ENCODE measurements at regions not wholly inside any gene's neighbourhood (a gene's known extent, or its start where the extent isn't known, plus 50 kb on each side); places are given as distances from the start of the nearest gene placed in this dataset.
A peak's percentile ranks its signal among the peaks of the same experiment; 100 is the strongest.

DNA sequence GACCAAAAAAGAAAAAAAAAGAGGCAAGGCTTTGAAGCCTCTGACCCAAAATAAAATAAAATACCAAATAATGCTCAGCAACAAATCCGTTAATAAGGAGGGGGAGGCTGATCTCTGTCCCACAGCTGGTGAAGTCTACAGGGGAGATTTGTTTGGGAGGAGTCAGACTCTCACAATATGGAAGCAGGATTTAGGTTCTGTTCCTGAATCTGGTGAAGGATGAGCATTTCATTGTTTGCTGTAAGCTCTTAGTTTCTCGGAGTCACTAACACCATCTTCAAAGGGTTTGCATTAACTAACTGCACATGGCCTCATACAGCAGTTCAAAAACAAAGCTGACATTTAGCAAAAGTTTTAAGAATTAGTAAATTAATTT is 339.4 kb upstream of the TNP1 start:
- no peaks in the 10 kb centered on the region for H3K4me1 Mint-ChIP-seq
- H3K27ac Mint-ChIP-seq = no peak overlapping the region
- peaks cover 31% of the 10 kb centered on the region for H3K27me3 Mint-ChIP-seq
- H3K4me3 Mint-ChIP-seq = no peak overlapping the region
- DNase-seq (no peak), ATAC-seq (no peak)
- peaks cover 17 to 29% of the 10 kb centered on the region in 2 donors for H3K9me3 Mint-ChIP-seq

GRCh38 chr2:217195658-217196446 is 336.0 kb upstream of the TNP1 start:
- no peak for DNase-seq
- Mint-ChIP-seq H3K9me3 (peaks cover 7 to 13% of the 10 kb centered on the region in 2 donors), H3K4me1 (no peaks in the 10 kb centered on the region), H3K4me3 (no peak overlapping the region), H3K27me3 (peaks cover 12% of the 10 kb centered on the region), H3K27ac (no peak overlapping the region)
- ATAC-seq = no peak

GRCh38 chr2:217195016-217195415 is 335.2 kb upstream of the TNP1 start:
- DNase-seq = no peak
- Mint-ChIP-seq H3K4me3 (no peak overlapping the region), H3K4me1 (no peaks in the 10 kb centered on the region), H3K27me3 (peaks cover 12% of the 10 kb centered on the region), H3K9me3 (peaks cover 7 to 13% of the 10 kb centered on the region in 2 donors), H3K27ac (no peak overlapping the region)
- no peak for ATAC-seq

DNA sequence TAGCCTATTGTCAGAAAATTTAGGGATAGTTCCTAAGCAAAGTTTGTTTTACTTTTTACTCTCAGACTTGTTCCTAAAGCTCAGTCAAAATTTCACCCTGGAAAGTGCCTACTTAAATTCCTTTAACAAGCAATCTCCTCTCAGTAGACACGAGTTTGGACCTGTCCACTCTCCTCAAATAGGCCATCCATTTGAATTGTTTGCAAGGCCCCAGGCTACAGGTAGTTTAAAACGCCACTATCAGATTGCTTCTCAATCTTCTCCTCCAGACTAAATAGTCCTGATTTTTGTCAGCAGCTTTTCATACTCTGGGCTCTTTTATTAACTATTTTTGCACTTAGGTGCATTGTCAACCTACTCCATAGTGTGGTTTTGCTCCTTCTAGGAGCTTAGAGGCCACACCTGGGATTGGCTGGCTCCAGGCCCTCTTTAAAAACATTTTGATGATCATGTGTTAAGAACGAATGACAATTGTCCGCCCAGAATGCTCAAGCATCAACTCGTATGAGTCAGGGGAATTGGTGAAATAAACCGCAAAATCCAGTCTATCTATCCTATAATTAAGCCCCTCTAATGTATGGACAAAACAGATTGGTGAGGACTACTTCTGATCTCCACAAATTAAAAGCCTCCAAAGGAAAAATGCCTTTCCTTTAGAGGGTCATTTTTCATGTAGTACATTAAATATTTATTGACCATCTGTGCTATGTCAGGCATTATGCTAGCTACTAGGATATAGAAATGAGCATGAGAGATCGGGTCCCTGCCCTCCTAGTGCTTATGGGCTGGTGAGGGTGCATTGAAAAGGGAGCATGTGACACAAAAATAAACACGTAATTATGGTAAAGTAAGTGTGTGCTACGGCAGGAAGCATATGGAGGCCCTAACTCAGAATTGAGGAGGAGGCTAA is 333.8 kb upstream of the TNP1 start:
- no peaks in the 10 kb centered on the region for H3K4me1 Mint-ChIP-seq
- DNase-seq (no peak), ATAC-seq (no peak)
- peaks cover 7 to 13% of the 10 kb centered on the region in 2 donors for H3K9me3 Mint-ChIP-seq
- peaks cover 12% of the 10 kb centered on the region for H3K27me3 Mint-ChIP-seq
- no peak overlapping the region for H3K27ac Mint-ChIP-seq
- no peak overlapping the region for H3K4me3 Mint-ChIP-seq

DNA sequence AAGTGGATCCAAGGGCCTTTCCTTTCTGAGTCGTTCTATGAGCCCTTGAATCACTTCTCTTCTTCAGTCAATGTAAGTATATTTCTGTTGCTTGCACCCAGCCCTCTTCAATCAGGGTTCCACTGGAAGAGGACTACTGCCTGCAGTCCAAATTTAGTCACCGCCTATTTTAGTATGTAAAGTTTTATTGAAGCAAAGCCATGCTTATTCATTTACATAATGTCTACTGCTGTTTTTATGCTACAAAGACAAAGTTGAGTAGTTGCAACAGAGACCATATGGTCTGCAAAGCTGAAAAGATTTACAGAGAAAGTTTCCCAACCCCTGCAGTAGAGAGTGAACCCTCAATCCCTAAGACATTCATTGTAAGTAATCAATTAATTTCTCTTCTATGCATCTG is 332.5 kb upstream of the TNP1 start:
- Mint-ChIP-seq H3K27ac (peak overlapping the region in 1 of 2 donors; percentile 31), H3K4me3 (no peak overlapping the region), H3K27me3 (peaks cover 17% of the 10 kb centered on the region), H3K4me1 (no peaks in the 10 kb centered on the region), H3K9me3 (peaks cover 6 to 13% of the 10 kb centered on the region in 2 donors)
- no peak for DNase-seq
- ATAC-seq = no peak

GRCh38 chr2:217189747-217190146 is 329.9 kb upstream of the TNP1 start:
- Mint-ChIP-seq H3K4me3 (no peak overlapping the region), H3K27me3 (peaks cover 9% of the 10 kb centered on the region), H3K9me3 (no peaks in the 10 kb centered on the region), H3K27ac (no peak overlapping the region), H3K4me1 (no peaks in the 10 kb centered on the region)
- DNase-seq = no peak
- ATAC-seq = no peak

DNA sequence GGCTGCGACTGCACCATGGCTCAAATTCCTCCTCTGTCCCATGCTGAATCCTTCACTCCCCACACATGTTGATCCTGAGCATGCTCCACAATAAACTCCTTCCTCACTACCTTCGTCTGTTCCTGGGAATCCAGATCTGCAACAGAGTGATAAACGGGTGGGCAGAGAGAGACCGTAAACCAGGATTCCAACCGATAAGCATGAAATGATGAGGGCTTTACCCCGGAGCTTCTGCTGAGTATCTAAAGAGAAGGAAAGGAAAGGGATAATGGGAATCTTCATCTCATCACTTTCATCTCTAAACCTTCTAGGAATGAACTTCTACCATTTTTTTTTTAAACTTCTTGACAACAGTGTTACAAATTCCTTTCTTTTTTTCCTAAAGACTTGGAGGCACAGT is 329.3 kb upstream of the TNP1 start:
- H3K27ac Mint-ChIP-seq = no peak overlapping the region

GRCh38 chr2:217186668-217187159 is 326.9 kb upstream of the TNP1 start:
- ATAC-seq (no peak), DNase-seq (no peak)
- no peak overlapping the region for H3K27ac Mint-ChIP-seq
- no peak overlapping the region for H3K4me3 Mint-ChIP-seq
- H3K9me3 Mint-ChIP-seq = no peaks in the 10 kb centered on the region
- no peaks in the 10 kb centered on the region for H3K4me1 Mint-ChIP-seq
- H3K27me3 Mint-ChIP-seq = peaks cover 9% of the 10 kb centered on the region

More for the DNA sequence above, 329.3 kb upstream of the TNP1 start:
- peaks cover 9% of the 10 kb centered on the region for H3K27me3 Mint-ChIP-seq
- no peak overlapping the region for H3K4me3 Mint-ChIP-seq
- DNase-seq = no peak
- H3K9me3 Mint-ChIP-seq = no peaks in the 10 kb centered on the region
- H3K4me1 Mint-ChIP-seq = no peaks in the 10 kb centered on the region
- no peak for ATAC-seq

- no peaks in the 10 kb centered on the region for H3K9me3 Mint-ChIP-seq
- no peak overlapping the region for H3K27ac Mint-ChIP-seq
- H3K27me3 Mint-ChIP-seq = peaks cover 9% of the 10 kb centered on the region
- ATAC-seq (no peak), DNase-seq (no peak)
- no peaks in the 10 kb centered on the region for H3K4me1 Mint-ChIP-seq
- no peak overlapping the region for H3K4me3 Mint-ChIP-seq
Observed at GRCh38 chr2:217186152-217186551, 326.3 kb upstream of the TNP1 start.

- Mint-ChIP-seq H3K4me3 (no peak overlapping the region), H3K27me3 (peaks cover 9% of the 10 kb centered on the region), H3K4me1 (no peaks in the 10 kb centered on the region), H3K9me3 (no peaks in the 10 kb centered on the region), H3K27ac (no peak overlapping the region)
- no peak for ATAC-seq
- DNase-seq = no peak
Observed at GRCh38 chr2:217185265-217185995, 325.6 kb upstream of the TNP1 start.

DNA sequence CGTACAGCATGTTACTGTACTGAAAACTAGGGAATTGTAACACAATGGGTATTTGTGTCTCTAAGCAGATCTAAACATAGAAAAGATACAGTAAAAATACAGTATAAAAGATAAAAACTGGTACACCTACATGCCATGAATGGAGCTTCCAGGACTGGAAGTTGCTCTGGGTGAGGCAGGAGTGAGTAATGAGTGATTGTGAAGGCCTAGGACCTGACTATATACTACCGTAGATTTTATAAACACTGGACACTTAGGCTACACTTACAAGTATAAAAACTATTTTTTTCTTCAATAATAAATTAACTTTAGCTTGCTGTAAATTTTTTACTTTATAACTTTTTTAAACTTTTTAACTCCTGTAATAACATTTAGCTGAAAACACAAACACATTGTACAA is 324.4 kb upstream of the TNP1 start:
- Mint-ChIP-seq H3K4me3 (no peak overlapping the region), H3K27me3 (peaks cover 9% of the 10 kb centered on the region), H3K27ac (no peak overlapping the region), H3K9me3 (no peaks in the 10 kb centered on the region), H3K4me1 (no peaks in the 10 kb centered on the region)
- DNase-seq = no peak
- ATAC-seq = no peak

DNA sequence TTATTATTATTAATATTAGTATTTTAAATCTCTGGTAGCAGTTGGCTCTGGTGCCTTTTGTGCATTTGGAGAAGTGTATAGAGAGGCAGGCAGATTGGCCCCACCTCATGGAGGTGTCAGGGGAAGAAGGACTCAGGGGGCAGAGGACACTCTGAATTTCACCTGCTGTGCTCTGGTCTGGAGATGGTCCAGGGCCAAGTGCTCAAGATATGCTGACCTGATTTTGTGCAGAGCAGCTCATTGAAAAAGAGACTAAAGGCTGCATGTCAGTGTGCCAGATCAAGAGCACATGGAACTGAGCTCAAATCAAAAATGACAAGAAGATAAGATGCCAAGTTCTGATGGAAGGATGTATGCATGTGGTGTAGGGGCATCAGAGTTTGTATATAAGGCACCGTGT is 323.6 kb upstream of the TNP1 start:
- H3K4me3 Mint-ChIP-seq = no peak overlapping the region
- no peaks in the 10 kb centered on the region for H3K4me1 Mint-ChIP-seq
- ATAC-seq = no peak

DNA sequence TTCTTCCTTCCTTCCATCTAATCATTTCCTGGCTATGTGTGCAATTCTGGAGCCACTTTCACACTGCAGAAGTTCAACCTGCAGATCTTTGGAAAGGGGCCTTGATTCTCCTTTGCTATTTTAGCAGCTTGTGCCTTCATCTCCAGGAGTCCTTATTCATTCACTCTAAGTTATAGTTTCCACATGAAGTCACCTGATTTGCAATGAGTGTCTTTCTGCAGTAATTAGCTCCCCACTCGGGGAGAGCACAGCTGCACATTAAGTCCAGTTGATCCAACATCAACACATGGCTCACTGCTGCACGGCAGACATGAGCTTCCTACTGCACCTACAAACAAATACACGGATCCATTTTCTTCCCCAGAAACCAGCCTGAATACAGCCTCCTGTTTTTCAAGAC is 323.1 kb upstream of the TNP1 start:
- Mint-ChIP-seq H3K27ac (no peak overlapping the region), H3K4me1 (no peaks in the 10 kb centered on the region), H3K9me3 (no peaks in the 10 kb centered on the region), H3K27me3 (peaks cover 9% of the 10 kb centered on the region), H3K4me3 (no peak overlapping the region)
- no peak for DNase-seq
- ATAC-seq = no peak

More for the DNA sequence above, 323.6 kb upstream of the TNP1 start:
- Mint-ChIP-seq H3K27ac (no peak overlapping the region), H3K9me3 (no peaks in the 10 kb centered on the region), H3K27me3 (peaks cover 9% of the 10 kb centered on the region)
- no peak for DNase-seq

DNA sequence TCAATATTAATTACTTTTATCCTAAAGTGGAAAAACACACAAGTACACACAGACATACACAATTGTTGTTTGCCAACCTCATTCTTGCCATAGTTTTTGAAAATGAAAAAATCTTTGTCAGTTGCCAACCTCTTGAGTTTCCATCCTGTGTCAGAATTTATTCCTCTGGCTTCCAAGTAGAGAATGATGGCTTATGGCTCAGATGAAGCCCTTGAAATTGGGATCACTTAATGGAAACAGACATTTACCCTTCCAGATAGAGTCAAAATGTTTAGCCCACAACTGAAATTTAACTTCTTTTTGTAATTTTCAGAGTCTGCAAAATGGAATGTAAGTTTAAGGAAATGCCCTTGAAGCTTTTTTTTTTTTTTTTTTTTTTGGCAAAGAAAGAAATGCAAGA is 321.6 kb upstream of the TNP1 start:
- Mint-ChIP-seq H3K4me1 (peaks cover 2% of the 10 kb centered on the region), H3K4me3 (no peak overlapping the region), H3K9me3 (peaks cover 0 to 2% of the 10 kb centered on the region in 2 donors), H3K27ac (no peak overlapping the region), H3K27me3 (no peaks in the 10 kb centered on the region)
- no peak for ATAC-seq
- DNase-seq = no peak

- ATAC-seq = no peak
- Mint-ChIP-seq H3K27me3 (no peaks in the 10 kb centered on the region), H3K9me3 (peaks cover 0 to 8% of the 10 kb centered on the region in 2 donors), H3K27ac (no peak overlapping the region), H3K4me1 (peaks cover 7% of the 10 kb centered on the region), H3K4me3 (no peak overlapping the region)
- no peak for DNase-seq
Observed at GRCh38 chr2:217179854-217180253, 320.0 kb upstream of the TNP1 start.

Measured in stimulated activated naive CD8-positive, alpha-beta T cell treated with anti-CD3 and anti-CD28 coated beads, Interleukin-15, amount 100 ng/mL, for 72 hours (primary cell).